GM21723 (cell line): ENCODE measurements at regions not wholly inside any gene's neighbourhood (a gene's known extent, or its start where the extent isn't known, plus 50 kb on each side); places are given as distances from the start of the nearest gene placed in this dataset.
"Not testable (repeated sequence)": the region's sequence is repeated elsewhere in the genome, so short reads cannot be mapped to it uniquely, and the experiment has no call there.

Experiments
- ATAC-seq: cut with Tn5 transposase; IDR thresholded peaks from one replicate; pipeline ENCODE4 v1.9.1; 2021; ENCODE audit warnings: mild to moderate bottlenecking, moderate library complexity; ENCODE audit not compliant: unreplicated experiment

DNA sequence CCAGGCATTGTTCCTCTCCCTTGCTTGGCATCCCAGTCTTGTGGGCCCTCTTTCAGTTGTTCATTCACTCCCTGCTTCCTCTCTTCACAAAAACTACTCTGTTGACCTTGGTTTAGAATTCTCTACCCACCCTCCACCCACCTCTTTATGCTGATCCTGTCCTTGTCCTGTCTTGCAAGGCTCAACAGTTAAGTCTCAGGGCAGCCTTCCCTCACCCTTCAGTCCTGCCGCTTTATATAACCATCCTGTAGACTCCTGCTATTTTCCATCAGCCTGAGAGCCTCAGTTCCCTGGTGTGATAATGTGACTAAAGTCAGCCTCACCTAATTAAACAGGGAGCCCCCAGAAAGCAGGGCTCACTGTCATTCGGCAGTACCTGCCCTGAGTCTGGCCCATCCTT, 1763.0 kb downstream of the SPATA31A7 start:
- ATAC-seq = not testable (repeated sequence)
